ENCODE measurements at regions not wholly inside any gene's neighbourhood (a gene's known extent, or its start where the extent isn't known, plus 50 kb on each side); places are given as distances from the start of the nearest gene placed in this dataset.

DNA sequence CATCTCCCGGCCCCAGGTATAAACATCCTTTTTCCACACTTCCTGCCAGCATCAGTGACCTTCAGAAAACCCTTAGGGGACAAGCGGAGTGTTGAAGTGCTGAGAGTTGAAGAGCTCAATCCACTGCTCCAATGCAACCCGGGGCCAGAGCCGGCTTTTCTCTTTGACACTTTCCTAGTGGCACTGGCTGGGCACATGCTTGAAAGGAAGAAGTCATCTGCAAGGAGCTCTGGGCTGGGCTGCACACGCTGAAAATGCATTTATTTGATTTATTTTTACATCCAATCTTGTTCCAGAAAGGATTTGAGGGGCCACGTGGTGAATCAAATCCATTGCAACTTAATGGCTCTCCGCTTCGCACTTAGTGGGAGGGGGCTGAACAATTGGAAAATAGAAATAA, 229.0 kb upstream of the DIO3 start:
- TF ChIP-seq POLR2A (IDR thresholded peaks at IDR 0.05) = no peak
- TF ChIP-seq, protein P1, sequence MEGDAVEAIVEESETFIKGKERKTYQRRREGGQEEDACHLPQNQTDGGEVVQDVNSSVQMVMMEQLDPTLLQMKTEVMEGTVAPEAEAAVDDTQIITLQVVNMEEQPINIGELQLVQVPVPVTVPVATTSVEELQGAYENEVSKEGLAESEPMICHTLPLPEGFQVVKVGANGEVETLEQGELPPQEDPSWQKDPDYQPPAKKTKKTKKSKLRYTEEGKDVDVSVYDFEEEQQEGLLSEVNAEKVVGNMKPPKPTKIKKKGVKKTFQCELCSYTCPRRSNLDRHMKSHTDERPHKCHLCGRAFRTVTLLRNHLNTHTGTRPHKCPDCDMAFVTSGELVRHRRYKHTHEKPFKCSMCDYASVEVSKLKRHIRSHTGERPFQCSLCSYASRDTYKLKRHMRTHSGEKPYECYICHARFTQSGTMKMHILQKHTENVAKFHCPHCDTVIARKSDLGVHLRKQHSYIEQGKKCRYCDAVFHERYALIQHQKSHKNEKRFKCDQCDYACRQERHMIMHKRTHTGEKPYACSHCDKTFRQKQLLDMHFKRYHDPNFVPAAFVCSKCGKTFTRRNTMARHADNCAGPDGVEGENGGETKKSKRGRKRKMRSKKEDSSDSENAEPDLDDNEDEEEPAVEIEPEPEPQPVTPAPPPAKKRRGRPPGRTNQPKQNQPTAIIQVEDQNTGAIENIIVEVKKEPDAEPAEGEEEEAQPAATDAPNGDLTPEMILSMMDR (IDR thresholded peaks at IDR 0.05) = no peak

Data from vagina (tissue), 2 donors.